ENCODE measurements at regions not wholly inside any gene's neighbourhood (a gene's known extent, or its start where the extent isn't known, plus 50 kb on each side); places are given as distances from the start of the nearest gene placed in this dataset.

DNA sequence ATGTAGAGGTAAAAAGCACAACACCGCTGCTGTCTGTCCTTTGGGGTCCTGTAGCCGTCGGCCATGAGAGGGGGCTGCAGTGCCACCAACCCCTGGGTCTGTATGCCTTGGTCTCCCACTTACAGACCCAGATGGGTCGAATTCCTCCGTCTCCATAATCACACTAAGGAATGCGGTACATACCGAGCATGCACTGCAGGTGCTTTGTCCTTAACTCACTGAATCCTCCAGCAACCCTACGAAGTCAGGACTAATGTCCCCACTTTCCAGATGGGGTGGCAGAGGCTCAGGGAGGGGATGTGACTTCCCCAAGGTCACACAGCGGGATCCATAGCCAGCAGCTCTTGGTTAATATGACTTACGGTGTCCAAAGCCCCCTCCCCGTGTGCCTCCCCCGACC is 219.9 kb upstream of the CIBAR2 start:
- H3K36me3 Mint-ChIP-seq (ENCODE audit: low read depth): no peaks in the 10 kb centered on the region
- H3K27ac Mint-ChIP-seq: no peak overlapping the region
- H3K4me1 Mint-ChIP-seq: peaks cover 71% of the 10 kb centered on the region
- TF ChIP-seq, protein P1, sequence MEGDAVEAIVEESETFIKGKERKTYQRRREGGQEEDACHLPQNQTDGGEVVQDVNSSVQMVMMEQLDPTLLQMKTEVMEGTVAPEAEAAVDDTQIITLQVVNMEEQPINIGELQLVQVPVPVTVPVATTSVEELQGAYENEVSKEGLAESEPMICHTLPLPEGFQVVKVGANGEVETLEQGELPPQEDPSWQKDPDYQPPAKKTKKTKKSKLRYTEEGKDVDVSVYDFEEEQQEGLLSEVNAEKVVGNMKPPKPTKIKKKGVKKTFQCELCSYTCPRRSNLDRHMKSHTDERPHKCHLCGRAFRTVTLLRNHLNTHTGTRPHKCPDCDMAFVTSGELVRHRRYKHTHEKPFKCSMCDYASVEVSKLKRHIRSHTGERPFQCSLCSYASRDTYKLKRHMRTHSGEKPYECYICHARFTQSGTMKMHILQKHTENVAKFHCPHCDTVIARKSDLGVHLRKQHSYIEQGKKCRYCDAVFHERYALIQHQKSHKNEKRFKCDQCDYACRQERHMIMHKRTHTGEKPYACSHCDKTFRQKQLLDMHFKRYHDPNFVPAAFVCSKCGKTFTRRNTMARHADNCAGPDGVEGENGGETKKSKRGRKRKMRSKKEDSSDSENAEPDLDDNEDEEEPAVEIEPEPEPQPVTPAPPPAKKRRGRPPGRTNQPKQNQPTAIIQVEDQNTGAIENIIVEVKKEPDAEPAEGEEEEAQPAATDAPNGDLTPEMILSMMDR (IDR thresholded peaks at IDR 0.05; ENCODE audit: unreplicated experiment in 3 of 3): no peak
- H3K27me3 Mint-ChIP-seq (ENCODE audit: low read depth): no peaks in the 10 kb centered on the region
- H3K9me3 Mint-ChIP-seq: no peaks in the 10 kb centered on the region
- H3K4me3 Mint-ChIP-seq: no peak overlapping the region

DNA sequence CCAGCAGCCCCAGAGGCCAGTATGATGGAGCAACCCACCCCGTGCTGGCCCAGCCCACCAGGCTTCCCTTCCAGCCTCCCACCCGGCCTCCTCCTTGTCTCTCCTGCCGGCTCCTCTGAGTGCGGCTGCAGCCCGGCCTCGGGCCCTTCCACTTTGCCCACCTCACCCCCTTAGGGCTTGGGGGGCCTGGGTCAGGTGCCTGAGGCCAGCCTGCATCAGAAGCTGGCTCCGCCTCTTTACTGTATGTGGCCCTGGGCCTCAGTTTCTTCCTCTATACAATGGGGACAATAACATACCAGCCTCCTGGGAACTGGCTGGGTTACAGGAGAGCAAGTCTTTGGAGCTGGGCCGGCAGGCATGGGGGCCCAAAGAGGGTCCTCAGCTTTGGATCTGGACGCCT is 221.1 kb upstream of the CIBAR2 start:
- no peaks in the 10 kb centered on the region for H3K9me3 Mint-ChIP-seq

DNA sequence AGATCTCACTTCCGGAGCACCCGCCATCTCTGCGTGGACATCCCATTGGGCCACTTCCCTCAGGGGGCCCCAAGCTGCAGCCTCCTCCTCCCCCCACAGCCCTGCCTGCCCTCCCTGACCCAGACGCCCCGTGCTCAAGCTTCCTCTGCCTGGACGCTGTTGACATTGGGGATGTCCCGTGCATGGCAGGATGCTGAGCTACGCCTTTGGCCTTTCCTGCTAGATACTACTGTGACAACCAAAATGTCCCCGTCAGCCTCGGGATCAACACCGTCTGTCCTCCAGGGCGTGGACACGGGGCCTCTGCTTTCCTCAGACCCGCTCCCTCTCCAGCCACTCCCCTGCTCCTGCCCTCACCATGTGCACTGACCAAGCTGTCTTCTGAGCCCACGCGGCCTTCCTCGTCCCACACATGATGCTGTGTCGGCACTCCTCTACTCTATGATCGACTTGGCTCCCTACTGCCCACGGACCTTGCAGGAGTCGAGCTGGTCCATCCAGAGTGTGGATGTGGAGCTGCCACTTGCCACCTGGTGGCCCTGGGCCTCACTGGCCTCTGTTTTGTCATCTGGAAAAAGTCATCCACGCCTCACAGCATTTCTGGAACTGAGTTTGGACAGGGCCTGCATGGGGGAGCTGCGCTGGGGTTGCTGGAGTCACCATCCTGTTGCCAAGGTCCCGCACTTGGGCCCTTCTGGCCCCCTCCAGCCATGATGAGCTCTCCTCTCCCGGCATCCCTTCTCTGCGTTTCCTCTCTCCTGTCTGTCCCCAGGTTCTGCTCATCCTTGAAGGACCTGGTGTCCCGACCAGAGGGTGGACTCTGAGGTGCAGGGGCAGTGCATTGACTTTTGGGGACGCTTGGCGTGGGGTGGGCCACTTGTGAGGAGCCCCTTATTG is 221.7 kb upstream of the CIBAR2 start:
- H3K9me3 Mint-ChIP-seq: no peaks in the 10 kb centered on the region
- peak overlapping the region in 2 of 3 experiments; percentile 87 to 93 for H3K27ac Mint-ChIP-seq
- H3K36me3 Mint-ChIP-seq (ENCODE audit: low read depth): no peaks in the 10 kb centered on the region
- peaks cover 55% of the 10 kb centered on the region for H3K4me1 Mint-ChIP-seq
- TF ChIP-seq, protein P1 (IDR thresholded peaks at IDR 0.05; ENCODE audit: unreplicated experiment in 3 of 3): no peak
- H3K4me3 Mint-ChIP-seq: peak overlapping the region in 1 of 3 experiments; percentile 51
- peaks cover 4% of the 10 kb centered on the region for H3K27me3 Mint-ChIP-seq (ENCODE audit: low read depth)

More for the DNA sequence above, 221.1 kb upstream of the CIBAR2 start:
- peaks cover 60% of the 10 kb centered on the region for H3K4me1 Mint-ChIP-seq
- H3K27ac Mint-ChIP-seq: no peak overlapping the region
- no peaks in the 10 kb centered on the region for H3K27me3 Mint-ChIP-seq (ENCODE audit: low read depth)
- TF ChIP-seq, protein P1 (IDR thresholded peaks at IDR 0.05; ENCODE audit: unreplicated experiment in 3 of 3): no peak
- no peak overlapping the region for H3K4me3 Mint-ChIP-seq
- H3K36me3 Mint-ChIP-seq (ENCODE audit: low read depth): no peaks in the 10 kb centered on the region

DNA sequence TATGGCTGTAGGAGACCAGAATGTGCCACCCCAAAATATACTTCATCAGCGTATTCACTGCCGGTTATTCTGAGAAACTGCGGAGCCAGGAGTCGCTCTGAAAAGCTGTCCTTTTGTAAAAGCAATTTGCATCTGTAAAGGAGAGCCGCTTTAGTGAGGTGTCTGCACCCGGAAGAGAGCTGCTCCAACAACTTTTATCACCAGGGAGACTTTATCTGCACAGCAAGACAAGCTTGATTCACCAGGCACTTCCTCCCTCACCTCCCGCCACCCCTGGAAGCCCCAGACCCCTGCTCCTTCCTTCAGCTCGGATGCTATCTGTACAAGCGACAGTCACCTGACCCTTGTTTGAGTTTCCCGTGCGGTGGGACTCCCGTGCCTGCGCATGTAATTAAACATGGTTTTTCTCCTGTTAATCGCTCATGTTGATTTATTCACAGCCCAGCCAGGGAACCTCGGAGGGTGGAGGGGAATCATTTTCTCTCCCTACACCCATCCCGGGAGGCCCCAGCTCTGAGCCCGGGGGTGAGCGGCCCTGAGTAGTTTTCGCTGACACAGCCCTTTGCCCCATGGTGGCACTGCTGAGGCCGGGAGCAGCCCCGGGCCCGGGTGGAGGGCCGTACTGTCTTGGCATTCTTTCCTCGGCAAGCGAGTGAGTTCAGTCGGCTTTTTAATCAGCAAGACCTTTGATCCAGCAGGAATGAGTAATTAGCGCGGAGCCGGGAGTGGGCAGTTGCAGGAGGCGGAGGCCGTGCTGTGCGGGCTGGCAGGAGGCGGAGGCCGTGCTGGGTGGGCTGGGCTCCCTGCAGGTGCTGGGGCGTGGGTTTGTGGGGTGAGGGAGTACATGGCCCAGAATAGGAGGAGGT is 222.7 kb upstream of the CIBAR2 start:
- H3K9me3 Mint-ChIP-seq: no peaks in the 10 kb centered on the region
- peak overlapping the region; percentile 42 to 71 (median 51) for H3K4me3 Mint-ChIP-seq
- peak overlapping the region; percentile 87 to 93 (median 89) for H3K27ac Mint-ChIP-seq
- peaks cover 4% of the 10 kb centered on the region for H3K27me3 Mint-ChIP-seq (ENCODE audit: low read depth)
- TF ChIP-seq, protein P1 (IDR thresholded peaks at IDR 0.05; ENCODE audit: unreplicated experiment in 3 of 3): no peak
- H3K36me3 Mint-ChIP-seq (ENCODE audit: low read depth): no peaks in the 10 kb centered on the region
- peaks cover 57% of the 10 kb centered on the region for H3K4me1 Mint-ChIP-seq

DNA sequence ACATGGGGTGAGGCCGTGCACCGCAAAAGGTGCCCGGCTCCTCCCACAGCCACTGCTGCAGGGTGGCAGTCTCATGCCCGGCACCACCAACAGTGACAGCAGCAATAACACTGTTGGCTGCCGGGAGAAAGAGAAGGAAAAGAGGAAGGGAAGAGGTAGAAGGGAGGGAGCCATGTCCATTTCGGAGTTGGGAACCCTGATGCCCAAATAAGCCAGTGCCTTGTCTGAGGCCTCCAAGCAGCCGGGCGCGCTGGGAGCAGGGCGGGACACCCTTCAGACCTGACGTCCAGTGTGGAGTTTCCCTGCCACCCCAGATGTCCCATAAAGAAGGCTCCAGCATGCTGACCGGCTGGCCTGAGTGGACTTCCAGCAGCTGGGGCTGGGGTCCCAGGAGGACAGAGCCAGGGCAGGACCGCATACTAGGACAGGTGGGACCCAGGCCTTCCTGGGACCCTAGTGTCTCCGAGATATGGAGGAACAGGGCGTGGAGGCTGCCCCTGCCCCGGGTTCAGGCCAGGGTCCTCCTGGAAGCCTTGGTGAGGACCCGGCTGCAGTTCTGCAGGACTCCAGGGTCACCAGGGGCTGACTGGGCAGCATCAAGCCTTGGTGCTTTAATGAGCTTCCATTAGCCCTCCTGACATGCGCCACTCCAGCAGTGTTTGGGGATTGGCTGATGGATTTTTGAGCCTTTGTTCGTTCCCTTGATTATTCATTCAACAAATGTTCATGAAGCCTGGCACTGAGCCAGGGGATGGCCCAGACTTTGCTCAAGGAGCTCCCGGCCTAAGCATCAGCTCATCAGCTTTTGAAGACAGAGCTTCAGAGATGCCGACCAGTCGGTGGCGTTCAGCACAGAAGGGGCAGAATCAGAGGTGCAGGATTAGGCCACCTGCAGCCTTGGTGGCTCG is 223.6 kb upstream of the CIBAR2 start:
- H3K4me3 Mint-ChIP-seq: peak overlapping the region in 2 of 3 experiments; percentile 42 to 51
- peaks cover 48% of the 10 kb centered on the region for H3K4me1 Mint-ChIP-seq
- TF ChIP-seq, protein P1 (IDR thresholded peaks at IDR 0.05; ENCODE audit: unreplicated experiment in 3 of 3): no peak
- no peaks in the 10 kb centered on the region for H3K9me3 Mint-ChIP-seq
- H3K27ac Mint-ChIP-seq: peak overlapping the region; percentile 87 to 93 (median 89)
- H3K27me3 Mint-ChIP-seq (ENCODE audit: low read depth): peaks cover 4% of the 10 kb centered on the region
- no peaks in the 10 kb centered on the region for H3K36me3 Mint-ChIP-seq (ENCODE audit: low read depth)

Data from nephron (organoid).